Activated CD8-positive, alpha-beta memory T cell treated with anti-CD3 and anti-CD28 coated beads, Interleukin-2, amount 10 ng/mL, durations not matched to agents 7 days and 5 days (primary cell): ENCODE measurements at regions not wholly inside any gene's neighbourhood (a gene's known extent, or its start where the extent isn't known, plus 50 kb on each side); places are given as distances from the start of the nearest gene placed in this dataset.

Experiments used
- ATAC-seq: fragments of 150-1000 bp; cut with Tn5 transposase; one replicate; pipeline ENCODE4 v1.10.0; 2021; ENCODE audit warnings: moderate library complexity
- CTCF ChIA-PET: fragments of 350-600 bp; sonication (Branson Sonifier 250); formaldehyde crosslinking; loops from one replicate; lab custom pipeline; 2021; ENCODE audit warnings: antibody characterized with exemption; lab: Charles Lee
- DNase-seq: peaks from one replicate; pipeline ENCODE4 v3.0.0-alpha.2; 2020
- H3K27ac Mint-ChIP-seq: one replicate; pipeline ENCODE4 v1.8.0; 2021; ENCODE audit warnings: mild to moderate bottlenecking, mixed read lengths
- H3K27me3 Mint-ChIP-seq: one replicate; pipeline ENCODE4 v1.8.0; 2021; ENCODE audit warnings: mixed read lengths
- H3K36me3 Mint-ChIP-seq: one replicate; pipeline ENCODE4 v1.8.0; 2021; ENCODE audit warnings: mild to moderate bottlenecking, mixed read lengths
- H3K4me1 Mint-ChIP-seq: one replicate; pipeline ENCODE4 v1.8.0; 2021; ENCODE audit warnings: mixed read lengths
- H3K4me3 Mint-ChIP-seq: one replicate; pipeline ENCODE4 v1.8.0; 2021; ENCODE audit warnings: mild to moderate bottlenecking, moderate library complexity, mixed read lengths
- H3K9me3 Mint-ChIP-seq: one replicate; pipeline ENCODE4 v1.8.0; 2022; ENCODE audit warnings: low read depth, mixed read lengths

GRCh38 chr15:70289191-70289955 lies 191.7 kb upstream of the TLE3 start:
- H3K9me3 Mint-ChIP-seq, result no peaks in the 10 kb centered on the region
- no peak overlapping the region for H3K27ac Mint-ChIP-seq
- H3K4me3 Mint-ChIP-seq, result no peak overlapping the region
- H3K36me3 Mint-ChIP-seq, result no peaks in the 10 kb centered on the region
- CTCF ChIA-PET, result no interaction called here
- H3K27me3 Mint-ChIP-seq, result peaks cover 59% of the 10 kb centered on the region
- DNase-seq (no peak), ATAC-seq (no peak)
- H3K4me1 Mint-ChIP-seq, result peaks cover 3% of the 10 kb centered on the region

GRCh38 chr15:70286113-70286806 lies 188.5 kb upstream of the TLE3 start:
- CTCF ChIA-PET, result interaction anchor here (0.8 kb wide), 1 partner anchor 20 kb away, joined by 3 read pairs; no protein-coding TSS in a partner anchor
- Mint-ChIP-seq H3K4me3 (no peak overlapping the region), H3K4me1 (peaks cover 14% of the 10 kb centered on the region), H3K36me3 (no peaks in the 10 kb centered on the region), H3K27ac (no peak overlapping the region), H3K9me3 (no peaks in the 10 kb centered on the region), H3K27me3 (peaks cover 47% of the 10 kb centered on the region)
- ATAC-seq, result no peak
- no peak for DNase-seq

- peaks cover 34% of the 10 kb centered on the region for H3K27me3 Mint-ChIP-seq
- H3K36me3 Mint-ChIP-seq, result no peaks in the 10 kb centered on the region
- H3K9me3 Mint-ChIP-seq, result no peaks in the 10 kb centered on the region
- no peak for DNase-seq
- no peak overlapping the region for H3K27ac Mint-ChIP-seq
- H3K4me3 Mint-ChIP-seq, result no peak overlapping the region
- ATAC-seq, result no peak
- peaks cover 18% of the 10 kb centered on the region for H3K4me1 Mint-ChIP-seq
- CTCF ChIA-PET, result interaction anchor here (0.6 kb wide), 1 partner anchor 804 kb away, joined by 3 read pairs; no protein-coding TSS in a partner anchor
Measured at GRCh38 chr15:70284438-70285214, 186.9 kb upstream of the TLE3 start.

DNA sequence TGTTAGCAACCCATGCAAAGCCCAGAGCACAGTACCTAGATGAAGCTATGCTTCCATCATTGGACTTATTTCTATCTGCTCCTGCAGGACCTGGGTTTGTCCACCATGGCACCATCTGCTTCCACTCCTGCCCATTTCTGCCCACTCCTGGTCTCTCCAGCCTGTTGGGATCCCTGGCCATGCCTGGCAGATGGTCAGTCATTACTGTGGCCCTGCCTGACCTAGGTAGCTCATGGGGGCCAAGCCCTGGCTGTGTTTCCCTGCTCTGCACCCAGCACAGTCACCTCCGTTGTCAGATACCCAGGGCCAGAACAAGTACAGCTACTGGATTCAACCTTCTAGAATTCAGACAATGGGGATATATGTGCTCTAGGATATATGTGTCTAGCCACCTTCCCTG lies 185.8 kb upstream of the TLE3 start:
- Mint-ChIP-seq H3K4me1 (peaks cover 18% of the 10 kb centered on the region), H3K27me3 (peaks cover 25% of the 10 kb centered on the region), H3K27ac (no peak overlapping the region), H3K9me3 (no peaks in the 10 kb centered on the region), H3K36me3 (no peaks in the 10 kb centered on the region), H3K4me3 (no peak overlapping the region)
- ATAC-seq, result no peak
- CTCF ChIA-PET, result interaction anchor here (0.6 kb wide), 1 partner anchor 24 kb away, joined by 3 read pairs; no protein-coding TSS in a partner anchor
- DNase-seq, result no peak

DNA sequence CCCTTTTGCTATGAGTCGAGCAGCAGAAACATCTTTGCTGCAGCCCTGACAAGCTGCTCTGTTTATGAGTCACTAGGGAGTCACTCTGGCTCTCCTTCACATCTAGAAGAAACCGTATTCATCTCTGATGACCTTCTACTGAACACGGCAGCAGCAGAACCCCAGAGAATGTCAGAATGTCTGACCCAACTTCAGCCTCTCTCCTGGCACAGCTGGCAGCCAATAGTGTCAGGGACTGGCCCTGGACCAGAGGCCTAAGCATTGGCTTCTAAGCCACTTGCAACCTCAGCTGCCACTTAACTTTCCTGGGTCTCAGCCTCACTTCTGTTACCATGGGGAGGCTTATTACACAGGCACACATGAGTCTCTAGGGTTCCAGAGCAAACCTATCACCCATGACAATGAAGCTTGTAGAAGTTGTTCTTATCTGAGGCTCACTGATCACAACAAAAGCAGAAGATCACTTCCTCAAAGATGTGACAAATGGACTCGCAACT lies 184.1 kb upstream of the TLE3 start:
- peaks cover 26% of the 10 kb centered on the region for H3K27me3 Mint-ChIP-seq
- H3K4me3 Mint-ChIP-seq, result no peak overlapping the region
- DNase-seq, result peak; percentile 52
- CTCF ChIA-PET, result no interaction called here
- peaks cover 18% of the 10 kb centered on the region for H3K4me1 Mint-ChIP-seq
- no peak overlapping the region for H3K27ac Mint-ChIP-seq
- no peaks in the 10 kb centered on the region for H3K9me3 Mint-ChIP-seq
- ATAC-seq, result peak; percentile 66
- H3K36me3 Mint-ChIP-seq, result no peaks in the 10 kb centered on the region

- DNase-seq, result no peak
- Mint-ChIP-seq H3K4me3 (no peak overlapping the region), H3K36me3 (no peaks in the 10 kb centered on the region), H3K9me3 (no peaks in the 10 kb centered on the region), H3K27me3 (peaks cover 22% of the 10 kb centered on the region), H3K27ac (no peak overlapping the region), H3K4me1 (peaks cover 18% of the 10 kb centered on the region)
- CTCF ChIA-PET, result no interaction called here
- ATAC-seq, result no peak
Measured at GRCh38 chr15:70281261-70281810, 183.6 kb upstream of the TLE3 start.

GRCh38 chr15:70280781-70281180 lies 183.1 kb upstream of the TLE3 start:
- Mint-ChIP-seq H3K4me1 (peaks cover 18% of the 10 kb centered on the region), H3K4me3 (no peak overlapping the region), H3K9me3 (no peaks in the 10 kb centered on the region), H3K36me3 (no peaks in the 10 kb centered on the region), H3K27me3 (peaks cover 20% of the 10 kb centered on the region), H3K27ac (no peak overlapping the region)
- no peak for ATAC-seq
- DNase-seq, result no peak
- CTCF ChIA-PET, result no interaction called here

DNA sequence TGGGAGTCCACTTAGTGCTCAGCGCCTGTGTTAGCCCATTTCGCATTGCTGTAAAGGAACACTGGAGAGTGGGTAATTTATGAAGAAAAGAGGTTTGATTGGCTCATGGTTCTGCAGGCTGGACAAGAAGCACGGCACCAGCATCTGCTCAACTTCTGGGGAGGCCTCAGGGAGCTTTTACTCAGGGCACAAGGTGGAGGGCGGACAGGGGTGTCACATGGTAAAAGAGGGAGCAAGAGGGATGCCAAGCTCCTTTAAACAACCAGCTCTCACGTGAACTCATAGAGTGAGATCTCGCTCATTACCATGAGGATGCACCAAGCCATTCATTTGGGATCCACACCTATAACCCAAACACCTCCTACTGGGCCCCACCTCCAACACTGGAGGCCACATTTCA lies 181.4 kb upstream of the TLE3 start:
- H3K9me3 Mint-ChIP-seq, result no peaks in the 10 kb centered on the region
- H3K36me3 Mint-ChIP-seq, result no peaks in the 10 kb centered on the region
- CTCF ChIA-PET, result no interaction called here
- H3K4me1 Mint-ChIP-seq, result peaks cover 14% of the 10 kb centered on the region
- H3K27me3 Mint-ChIP-seq, result peaks cover 20% of the 10 kb centered on the region
- no peak overlapping the region for H3K4me3 Mint-ChIP-seq
- no peak overlapping the region for H3K27ac Mint-ChIP-seq
- ATAC-seq (no peak), DNase-seq (no peak)

DNA sequence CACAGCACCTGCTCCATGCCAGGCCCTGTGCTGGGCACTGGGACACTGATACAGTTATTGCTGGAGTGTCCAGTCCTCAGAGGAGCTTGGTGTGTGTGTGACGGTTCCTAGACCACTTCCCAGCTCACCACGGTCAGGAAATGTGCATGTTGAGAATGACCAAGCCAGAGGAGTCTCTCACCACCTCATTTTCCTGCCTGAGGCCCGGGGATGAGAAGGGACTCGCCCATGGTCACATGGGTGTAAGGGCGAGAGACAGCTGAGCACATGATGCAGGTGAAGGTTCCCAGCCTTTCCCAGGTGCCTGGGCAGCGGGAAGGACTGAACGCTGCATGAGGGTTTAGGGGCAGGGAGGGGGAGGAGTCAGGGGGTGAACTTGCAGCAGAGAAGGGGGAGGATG lies 180.9 kb upstream of the TLE3 start:
- H3K4me3 Mint-ChIP-seq, result no peak overlapping the region
- no peaks in the 10 kb centered on the region for H3K36me3 Mint-ChIP-seq
- peaks cover 14% of the 10 kb centered on the region for H3K4me1 Mint-ChIP-seq
- H3K27me3 Mint-ChIP-seq, result peaks cover 22% of the 10 kb centered on the region
- no peak for DNase-seq
- no peaks in the 10 kb centered on the region for H3K9me3 Mint-ChIP-seq
- no peak overlapping the region for H3K27ac Mint-ChIP-seq
- no peak for ATAC-seq
- CTCF ChIA-PET, result no interaction called here

- CTCF ChIA-PET, result no interaction called here
- H3K4me1 Mint-ChIP-seq, result peaks cover 14% of the 10 kb centered on the region
- peaks cover 20% of the 10 kb centered on the region for H3K27me3 Mint-ChIP-seq
- DNase-seq (no peak), ATAC-seq (no peak)
- no peaks in the 10 kb centered on the region for H3K36me3 Mint-ChIP-seq
- H3K4me3 Mint-ChIP-seq, result no peak overlapping the region
- no peak overlapping the region for H3K27ac Mint-ChIP-seq
- H3K9me3 Mint-ChIP-seq, result no peaks in the 10 kb centered on the region
Measured at GRCh38 chr15:70277556-70277955, 179.8 kb upstream of the TLE3 start.

GRCh38 chr15:70276401-70276800 lies 178.7 kb upstream of the TLE3 start:
- peaks cover 5% of the 10 kb centered on the region for H3K4me1 Mint-ChIP-seq
- H3K27me3 Mint-ChIP-seq, result peaks cover 20% of the 10 kb centered on the region
- no peaks in the 10 kb centered on the region for H3K9me3 Mint-ChIP-seq
- CTCF ChIA-PET, result no interaction called here
- H3K4me3 Mint-ChIP-seq, result no peak overlapping the region
- DNase-seq (no peak), ATAC-seq (no peak)
- no peaks in the 10 kb centered on the region for H3K36me3 Mint-ChIP-seq
- no peak overlapping the region for H3K27ac Mint-ChIP-seq

GRCh38 chr15:70275461-70276138 lies 177.9 kb upstream of the TLE3 start:
- ATAC-seq (no peak), DNase-seq (no peak)
- CTCF ChIA-PET, result no interaction called here
- Mint-ChIP-seq H3K27me3 (peaks cover 21% of the 10 kb centered on the region), H3K36me3 (no peaks in the 10 kb centered on the region), H3K4me3 (no peak overlapping the region), H3K9me3 (no peaks in the 10 kb centered on the region), H3K4me1 (no peaks in the 10 kb centered on the region), H3K27ac (no peak overlapping the region)

DNA sequence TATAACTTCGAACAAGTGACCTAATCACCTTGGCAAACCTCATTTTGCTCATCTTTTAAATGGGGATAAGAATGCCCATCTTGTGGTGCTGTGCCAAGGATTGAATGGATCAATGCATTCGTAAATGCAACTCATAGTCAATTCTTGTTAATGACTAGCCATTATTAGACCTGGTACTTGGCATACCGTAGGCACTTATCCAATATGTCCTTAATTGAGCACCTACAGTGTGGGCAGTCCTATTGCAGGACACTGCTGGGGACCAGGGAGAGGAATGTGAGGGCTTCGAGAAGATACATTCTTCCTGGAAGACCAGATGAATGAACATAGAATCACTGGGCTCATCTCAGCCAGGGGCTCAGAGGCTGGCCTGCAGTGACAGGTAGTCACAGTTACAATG lies 177.2 kb upstream of the TLE3 start:
- Mint-ChIP-seq H3K4me1 (no peaks in the 10 kb centered on the region), H3K36me3 (no peaks in the 10 kb centered on the region), H3K9me3 (no peaks in the 10 kb centered on the region), H3K27me3 (peaks cover 23% of the 10 kb centered on the region), H3K27ac (no peak overlapping the region), H3K4me3 (no peak overlapping the region)
- CTCF ChIA-PET, result no interaction called here
- no peak for DNase-seq
- no peak for ATAC-seq
